ENCODE measurements at regions not wholly inside any gene's neighbourhood (a gene's known extent, or its start where the extent isn't known, plus 50 kb on each side); places are given as distances from the start of the nearest gene placed in this dataset.

DNA sequence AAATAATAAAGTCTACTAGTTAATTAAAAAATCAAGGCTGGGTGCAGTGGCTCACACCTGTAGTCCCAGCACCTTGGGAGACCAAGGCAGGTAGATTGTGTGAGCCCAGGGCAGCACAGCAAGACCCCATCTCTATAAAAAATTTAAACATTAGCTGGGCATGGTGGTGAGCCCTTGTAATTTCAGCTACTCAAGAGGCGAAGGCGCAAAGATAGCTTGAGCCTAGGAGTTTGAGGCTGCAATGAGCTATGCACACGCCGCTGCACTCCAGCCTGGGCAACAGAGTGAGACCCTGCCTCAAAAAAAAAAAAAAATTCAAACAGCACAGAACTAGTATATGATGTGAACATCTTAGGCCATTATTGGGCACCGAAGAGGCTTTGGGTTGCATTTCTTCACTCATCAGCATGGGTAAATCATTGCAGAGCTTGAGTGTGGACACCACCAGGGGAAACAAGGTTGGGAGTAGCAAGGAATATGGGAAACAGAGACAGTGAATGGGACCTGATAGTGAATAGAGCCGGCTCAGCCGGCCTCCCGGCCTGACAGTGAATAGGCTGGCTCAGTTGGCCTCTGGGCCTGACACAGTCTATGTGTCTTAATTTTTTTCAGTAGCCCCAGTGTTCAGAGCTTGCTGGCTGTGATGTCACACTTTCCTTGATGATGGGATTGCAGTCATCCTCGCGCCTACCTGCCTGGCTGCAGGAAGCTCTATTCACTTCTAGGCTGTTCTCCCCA, 89.1 kb upstream of the ERRFI1 start:
- no peak for DNase-seq (ENCODE audit: low spot score)

DNA sequence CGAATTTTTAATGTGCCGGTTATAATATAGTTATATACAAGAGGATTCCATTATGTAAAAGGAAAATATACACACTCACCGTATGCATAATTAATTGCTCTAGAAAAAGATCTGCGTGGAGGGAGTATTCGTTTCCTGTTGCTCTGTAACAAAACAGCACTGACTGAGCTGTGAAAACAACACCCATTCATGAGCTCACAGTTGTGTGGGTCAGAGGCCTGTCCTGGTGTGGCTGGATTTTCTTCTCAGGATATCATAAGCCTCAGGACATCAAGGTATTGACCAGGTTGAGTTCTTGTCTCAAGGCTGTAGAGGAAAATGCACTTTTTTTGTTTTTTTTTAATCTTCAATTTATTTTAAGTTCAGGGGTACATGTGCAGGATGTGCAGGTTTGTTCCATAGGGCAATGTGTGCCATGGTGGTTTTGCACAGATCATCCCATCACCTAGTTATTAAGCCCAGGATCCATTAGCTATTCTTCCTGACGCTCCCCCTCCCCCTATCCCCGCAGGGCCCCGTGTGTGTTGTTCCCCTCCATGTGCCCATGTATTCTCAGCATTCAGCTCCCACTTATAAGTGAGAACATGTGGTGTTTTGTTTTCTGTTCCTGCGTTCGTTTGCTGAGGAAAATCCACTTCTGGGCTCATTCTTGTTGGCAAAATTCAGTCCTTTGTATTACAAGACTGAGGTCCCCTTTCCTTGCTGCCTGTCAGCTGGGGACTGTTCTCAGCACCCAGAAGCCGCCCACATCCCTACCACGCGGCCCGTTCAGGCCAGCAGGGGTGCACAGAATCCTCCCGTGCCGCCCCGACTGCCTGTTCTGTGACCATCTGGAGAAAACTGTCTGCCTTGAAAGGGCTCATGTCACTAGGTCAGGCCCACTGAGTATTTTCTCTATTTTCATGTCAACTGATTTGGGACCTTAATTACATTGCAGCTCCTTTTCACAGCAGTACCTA, 87.4 kb upstream of the ERRFI1 start:
- no peak for DNase-seq (ENCODE audit: low spot score)

DNA sequence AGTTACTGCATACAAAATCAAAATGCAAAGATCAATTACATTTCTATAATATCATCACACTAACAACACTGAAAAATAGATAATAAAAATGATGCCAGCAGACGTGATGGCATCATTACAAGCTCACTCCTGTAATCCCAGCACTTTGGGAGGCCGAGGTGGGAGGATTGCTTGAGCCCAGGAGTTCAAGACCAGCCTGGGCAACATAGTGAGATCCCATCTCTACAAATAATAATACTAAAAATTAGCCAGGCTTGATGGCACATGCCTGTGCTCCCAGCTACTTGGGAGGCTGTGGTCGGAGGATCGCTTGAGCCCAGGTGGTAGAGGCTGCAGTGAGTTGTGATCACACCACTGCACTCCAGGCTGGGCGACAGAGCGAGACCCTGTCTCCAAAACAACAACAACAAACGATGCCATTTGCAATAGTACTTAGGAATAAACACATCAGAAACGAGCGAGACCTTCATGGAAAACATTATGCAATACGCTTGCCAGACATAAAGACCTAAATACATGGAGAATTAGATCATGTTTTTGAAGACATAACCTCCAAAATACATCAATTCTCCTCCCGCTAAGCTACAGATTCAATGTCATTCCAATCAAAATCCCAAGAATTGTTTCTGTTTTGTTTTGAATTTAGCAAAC, 86.6 kb upstream of the ERRFI1 start:
- no peak for DNase-seq (ENCODE audit: low spot score)

- no peak for DNase-seq (ENCODE audit: low spot score)
Observed at GRCh38 chr1:8111560-8111959, 85.5 kb upstream of the ERRFI1 start.

- no peak for DNase-seq (ENCODE audit: low spot score)
Observed at GRCh38 chr1:8109216-8109615, 83.1 kb upstream of the ERRFI1 start.

DNA sequence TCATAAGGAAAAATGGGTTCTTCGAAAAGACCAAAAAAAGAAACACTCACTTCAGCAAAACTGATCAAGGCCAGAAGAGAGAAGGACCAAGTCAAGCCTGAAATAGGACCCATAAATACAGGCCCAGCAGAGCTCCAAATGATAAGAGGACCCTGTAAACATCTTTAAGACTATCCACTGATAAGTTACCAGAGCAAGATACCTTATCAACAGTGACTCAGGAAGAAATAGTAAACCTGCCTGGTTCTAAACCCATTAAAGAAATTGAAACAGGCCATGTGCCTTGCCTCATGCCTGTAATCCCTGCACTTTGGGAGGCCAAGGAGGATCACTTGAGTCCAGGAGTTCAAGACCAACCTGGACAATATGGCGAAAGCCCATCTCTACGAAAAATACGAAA, 81.8 kb upstream of the ERRFI1 start:
- DNase-seq (ENCODE audit: low spot score), result no peak

GRCh38 chr1:8104278-8105236, 78.4 kb upstream of the ERRFI1 start:
- DNase-seq (ENCODE audit: low spot score), result no peak

GRCh38 chr1:8097908-8098307, 71.8 kb upstream of the ERRFI1 start:
- DNase-seq (ENCODE audit: low spot score), result no peak

- no peak for DNase-seq (ENCODE audit: low spot score)
Observed at GRCh38 chr1:8097077-8097799, 71.1 kb upstream of the ERRFI1 start.

GRCh38 chr1:8096105-8097011, 70.2 kb upstream of the ERRFI1 start:
- DNase-seq (ENCODE audit: low spot score), result no peak

DNA sequence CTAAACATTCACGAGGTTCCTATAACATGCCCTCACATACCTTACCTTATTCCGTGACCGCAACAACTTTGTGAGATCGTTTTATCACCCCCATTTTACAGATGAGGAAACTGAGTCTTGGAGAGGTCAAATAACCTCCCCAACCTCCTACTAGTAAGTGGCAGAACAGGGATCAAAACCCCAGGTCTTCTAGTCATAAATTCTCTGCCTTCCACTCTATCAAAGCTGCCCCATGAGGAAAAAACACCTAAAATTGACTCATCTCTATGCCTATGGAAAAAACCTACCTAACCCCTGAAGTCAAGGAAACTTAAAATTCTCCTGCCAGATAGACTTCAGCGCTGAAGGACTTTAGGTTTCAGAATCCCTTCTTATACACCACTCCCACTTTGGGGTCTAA, 69.5 kb upstream of the ERRFI1 start:
- no peak for DNase-seq (ENCODE audit: low spot score)

DNA sequence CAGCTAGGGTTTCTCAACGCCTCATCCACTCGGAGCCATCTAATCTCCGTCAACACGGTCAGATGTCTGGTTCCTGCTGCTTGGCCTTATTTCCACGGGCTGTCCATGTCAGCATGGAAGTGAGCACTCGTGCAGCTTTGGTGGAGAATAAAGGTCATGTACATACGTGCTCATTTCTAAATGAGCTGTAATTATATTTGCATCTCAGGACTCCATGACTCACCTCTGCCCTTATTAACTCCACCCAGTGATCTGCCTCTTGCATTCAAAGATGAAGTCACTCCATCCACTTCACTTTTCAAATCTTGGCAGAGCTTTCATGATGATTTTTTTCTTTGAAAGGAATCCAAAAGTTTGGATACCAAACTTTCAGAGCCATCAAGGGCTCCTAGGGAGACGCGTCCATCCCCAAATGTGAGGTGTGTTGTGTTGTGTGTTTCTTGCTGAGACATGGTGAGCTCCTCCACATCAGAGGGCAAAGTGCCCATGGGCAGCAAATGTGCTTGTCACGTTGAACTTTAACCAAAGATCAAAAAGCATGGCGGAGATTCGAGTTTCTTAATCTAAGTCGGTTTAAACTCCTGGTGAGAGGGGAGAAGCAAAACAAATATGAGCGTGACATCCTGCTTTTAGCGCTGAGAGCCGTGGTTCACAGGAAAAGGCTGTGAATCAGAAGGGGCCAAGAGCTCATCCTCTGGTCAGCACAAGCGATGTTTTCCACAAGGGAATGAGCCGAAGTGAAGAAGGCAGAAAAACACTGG, 68.6 kb upstream of the ERRFI1 start:
- DNase-seq (ENCODE audit: low spot score), result no peak

DNA sequence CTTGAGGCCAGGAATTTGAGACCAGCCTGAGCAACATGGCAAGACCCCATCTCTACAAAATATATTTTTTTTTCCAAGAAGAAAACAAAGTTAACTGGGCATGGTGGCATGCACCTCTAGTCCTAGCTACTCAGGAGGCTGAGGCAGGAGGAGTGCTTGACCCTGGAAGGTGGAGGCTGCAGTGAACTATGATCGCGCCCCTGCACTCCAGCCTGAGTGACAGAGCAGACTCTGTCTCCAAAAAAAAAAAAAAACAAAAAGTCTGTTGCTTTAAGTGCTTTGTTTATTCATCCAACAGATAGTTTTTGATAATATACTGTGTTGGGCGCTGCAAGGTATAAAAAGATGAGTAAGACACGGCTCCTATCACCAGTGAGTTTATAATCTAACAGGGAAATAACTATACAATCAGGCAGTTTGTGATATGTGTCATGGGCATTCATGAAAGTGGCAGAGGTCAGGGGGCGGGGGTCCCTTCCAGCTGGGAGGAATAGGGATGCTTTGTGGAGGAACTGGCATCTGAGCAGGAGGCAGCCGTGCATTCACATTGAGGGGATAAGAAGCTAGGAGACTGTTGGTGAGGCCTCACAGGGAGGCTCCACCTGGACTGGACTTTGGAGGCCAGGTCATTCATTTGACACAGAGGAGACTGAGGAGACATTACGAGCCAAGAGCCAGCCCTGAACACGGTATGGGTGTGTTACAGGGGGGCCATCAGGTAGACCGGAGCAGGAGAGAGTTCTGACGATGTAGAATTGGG, 67.3 kb upstream of the ERRFI1 start:
- no peak for DNase-seq (ENCODE audit: low spot score)

DNA sequence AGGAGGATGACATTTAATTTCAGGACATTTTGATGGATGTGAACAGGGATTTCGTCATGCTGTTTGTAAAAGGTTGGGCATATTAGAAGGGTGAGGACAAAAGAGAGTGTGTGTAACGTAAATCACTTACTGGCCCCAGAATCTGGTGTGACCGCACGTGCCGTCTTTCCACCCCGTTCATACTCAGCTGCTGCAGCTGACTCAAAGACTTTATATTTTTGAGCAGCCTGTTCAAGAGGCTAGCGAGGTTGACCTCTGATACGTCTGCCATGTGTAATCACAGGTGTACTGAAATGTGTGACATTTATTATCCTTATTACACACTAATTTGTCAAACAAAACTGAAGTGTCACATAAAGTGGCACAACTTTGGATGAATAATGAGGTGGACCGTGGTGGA, 66.5 kb upstream of the ERRFI1 start:
- no peak for DNase-seq (ENCODE audit: low spot score)

DNA sequence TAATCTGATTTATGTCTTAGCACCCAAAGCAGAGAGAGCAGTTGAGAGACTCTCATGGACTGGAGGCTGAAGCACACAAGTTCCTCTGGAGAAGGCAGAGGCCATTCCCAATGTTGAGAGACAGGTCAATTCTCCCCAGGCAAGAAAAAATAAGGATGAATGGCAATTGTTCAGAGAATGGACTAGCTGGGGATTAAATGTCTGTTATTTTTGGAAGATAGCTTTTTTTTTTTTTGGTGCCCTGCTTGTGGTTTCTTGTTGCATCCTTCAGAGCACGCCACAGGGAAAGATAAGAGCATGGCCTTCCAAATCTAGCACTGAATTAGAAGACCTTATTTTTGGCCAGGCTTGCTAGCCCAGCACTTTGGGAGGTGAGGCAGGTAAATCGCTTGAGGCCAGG, 65.6 kb upstream of the ERRFI1 start:
- DNase-seq (ENCODE audit: low spot score), result no peak

- no peak for DNase-seq (ENCODE audit: low spot score)
Observed at GRCh38 chr1:8090241-8090702, 64.2 kb upstream of the ERRFI1 start.

GRCh38 chr1:8089535-8090228, 63.6 kb upstream of the ERRFI1 start:
- DNase-seq (ENCODE audit: low spot score), result no peak

DNA sequence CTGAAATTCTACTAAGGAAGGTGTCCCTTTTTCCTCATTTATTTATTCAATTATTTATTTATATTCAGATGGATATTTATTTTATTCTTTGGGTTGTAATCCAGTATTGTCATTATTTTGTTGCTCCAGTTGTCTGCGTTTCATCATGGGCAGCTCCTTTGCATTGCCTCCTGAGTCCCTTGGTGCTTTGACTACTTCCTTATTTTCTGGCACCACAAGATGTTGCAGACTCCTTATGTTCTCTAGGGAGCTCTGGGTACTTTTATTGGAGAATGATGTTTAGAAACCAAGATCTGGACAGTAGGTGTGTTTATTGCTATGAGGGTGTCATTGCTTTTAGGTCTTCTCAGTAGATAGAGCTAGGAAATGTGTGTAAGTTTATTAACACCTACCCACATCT, 59.9 kb upstream of the ERRFI1 start:
- DNase-seq (ENCODE audit: low spot score), result no peak
